ENCODE measurements at regions not wholly inside any gene's neighbourhood (a gene's known extent, or its start where the extent isn't known, plus 50 kb on each side); places are given as distances from the start of the nearest gene placed in this dataset.

- POLR2A ChIA-PET: no interaction called here
- Histone ChIP-seq H4K20me1 (ENCODE audit: control insufficient read depth, insufficient read depth) (no peaks in the 10 kb centered on the region), H3K9me3 (replicated peaks; ENCODE audit: control insufficient read depth, insufficient read depth, low read length) (no peaks in the 10 kb centered on the region), H3K79me2 (ENCODE audit: control insufficient read depth, insufficient read depth, low read length) (no peaks in the 10 kb centered on the region), H3K4me3 (no peak overlapping the region), H3K9ac (ENCODE audit: control insufficient read depth, insufficient read depth, low read length) (no peak overlapping the region), H3K27me3 (replicated peaks in 1 of 2; ENCODE audit: control insufficient read depth in 2 of 2, insufficient read depth in 2 of 2, low read length in 1 of 2) (no peaks in the 10 kb centered on the region; a peak in 1 of 4 replicates), H3K27ac (ENCODE audit: control insufficient read depth, insufficient read depth) (no peak overlapping the region), H3K4me2 (ENCODE audit: control insufficient read depth, insufficient read depth) (no peak overlapping the region), H2AFZ (ENCODE audit: control insufficient read depth, low read depth, low read length) (no peak overlapping the region), H3K36me3 (ENCODE audit: control insufficient read depth in 2 of 2, insufficient read depth in 2 of 2, low read length in 1 of 2) (no peaks in the 10 kb centered on the region), H3K4me1 (ENCODE audit: control insufficient read depth, insufficient read depth, low read length) (no peaks in the 10 kb centered on the region)
- no peak for DNase-seq (ENCODE audit: low read depth, low spot score)
- intact Hi-C loops (cut with micrococcal nuclease; ENCODE audit: unreplicated experiment): no loop called here
- TF ChIP-seq MXI1 (IDR thresholded peaks at IDR 0.05; ENCODE audit: low read depth, low read length): no peak
- TF ChIP-seq IKZF1 (conservative IDR thresholded peaks at IDR 0.05): no peak
- TF ChIP-seq RB1 (IDR thresholded peaks at IDR 0.05; ENCODE audit: borderline replicate concordance): no peak
- no peak for TF ChIP-seq NFYA (IDR thresholded peaks at IDR 0.05; ENCODE audit: borderline replicate concordance, low read depth, low read length)
- no peak for TF ChIP-seq ZNF217 (IDR thresholded peaks at IDR 0.05)
- no peak for TF ChIP-seq E4F1 (IDR thresholded peaks at IDR 0.05; ENCODE audit: borderline replicate concordance, partially characterized antibody)
- TF ChIP-seq RUNX3 (IDR thresholded peaks at IDR 0.05; ENCODE audit: low read length): no peak
- no peak for TF ChIP-seq STAT3 (IDR thresholded peaks at IDR 0.05; ENCODE audit: low read depth, low read length)
- no peak for TF ChIP-seq BACH1 (IDR thresholded peaks at IDR 0.05; ENCODE audit: borderline replicate concordance)
- TF ChIP-seq, protein P1, sequence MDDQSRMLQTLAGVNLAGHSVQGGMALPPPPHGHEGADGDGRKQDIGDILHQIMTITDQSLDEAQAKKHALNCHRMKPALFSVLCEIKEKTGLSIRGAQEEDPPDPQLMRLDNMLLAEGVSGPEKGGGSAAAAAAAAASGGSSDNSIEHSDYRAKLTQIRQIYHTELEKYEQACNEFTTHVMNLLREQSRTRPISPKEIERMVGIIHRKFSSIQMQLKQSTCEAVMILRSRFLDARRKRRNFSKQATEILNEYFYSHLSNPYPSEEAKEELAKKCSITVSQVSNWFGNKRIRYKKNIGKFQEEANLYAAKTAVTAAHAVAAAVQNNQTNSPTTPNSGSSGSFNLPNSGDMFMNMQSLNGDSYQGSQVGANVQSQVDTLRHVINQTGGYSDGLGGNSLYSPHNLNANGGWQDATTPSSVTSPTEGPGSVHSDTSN (IDR thresholded peaks at IDR 0.05; ENCODE audit: insufficient replicate concordance, low read depth, low read length): no peak
- TF ChIP-seq BRCA1 (IDR thresholded peaks at IDR 0.05; ENCODE audit: low read depth, low read length): no peak
- TF ChIP-seq, protein P2, sequence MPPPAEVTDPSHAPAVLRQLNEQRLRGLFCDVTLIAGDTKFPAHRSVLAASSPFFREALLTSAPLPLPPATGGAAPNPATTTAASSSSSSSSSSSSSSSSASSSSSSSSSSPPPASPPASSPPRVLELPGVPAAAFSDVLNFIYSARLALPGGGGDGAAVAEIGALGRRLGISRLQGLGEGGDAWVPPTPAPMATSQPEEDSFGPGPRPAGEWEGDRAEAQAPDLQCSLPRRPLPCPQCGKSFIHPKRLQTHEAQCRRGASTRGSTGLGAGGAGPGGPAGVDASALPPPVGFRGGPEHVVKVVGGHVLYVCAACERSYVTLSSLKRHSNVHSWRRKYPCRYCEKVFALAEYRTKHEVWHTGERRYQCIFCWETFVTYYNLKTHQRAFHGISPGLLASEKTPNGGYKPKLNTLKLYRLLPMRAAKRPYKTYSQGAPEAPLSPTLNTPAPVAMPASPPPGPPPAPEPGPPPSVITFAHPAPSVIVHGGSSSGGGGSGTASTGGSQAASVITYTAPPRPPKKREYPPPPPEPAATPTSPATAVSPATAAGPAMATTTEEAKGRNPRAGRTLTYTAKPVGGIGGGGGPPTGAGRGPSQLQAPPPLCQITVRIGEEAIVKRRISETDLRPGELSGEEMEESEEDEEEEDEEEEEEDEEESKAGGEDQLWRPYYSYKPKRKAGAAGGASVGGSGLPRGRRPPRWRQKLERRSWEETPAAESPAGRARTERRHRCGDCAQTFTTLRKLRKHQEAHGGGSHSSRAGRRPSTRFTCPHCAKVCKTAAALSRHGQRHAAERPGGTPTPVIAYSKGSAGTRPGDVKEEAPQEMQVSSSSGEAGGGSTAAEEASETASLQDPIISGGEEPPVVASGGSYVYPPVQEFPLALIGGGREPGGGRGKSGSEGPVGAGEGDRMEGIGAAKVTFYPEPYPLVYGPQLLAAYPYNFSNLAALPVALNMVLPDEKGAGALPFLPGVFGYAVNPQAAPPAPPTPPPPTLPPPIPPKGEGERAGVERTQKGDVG (CRISPR knock-in tag; IDR thresholded peaks at IDR 0.05): no peak
- no peak for TF ChIP-seq ASH2L (IDR thresholded peaks at IDR 0.05; ENCODE audit: borderline replicate concordance, low read depth)
- in situ Hi-C loops (cut with MboI): no loop called here
- SMC1A ChIA-PET (ENCODE audit: uncharacterized antibody, unreplicated experiment): no interaction called here
- WGBS (ENCODE audit: insufficient coverage, insufficient replicate concordance, low lambda C conversion rate, missing lambda C conversion rate): 24% methylated on average over 2 of the region's 2 CpGs
- CTCF ChIA-PET: interaction anchor here (1.6 kb wide), 1 partner anchor 9 kb away, joined by 8 read pairs; no protein-coding TSS in a partner anchor
- RAD21 ChIA-PET (ENCODE audit: unreplicated experiment): no interaction called here
- FAIRE-seq: no peak
- ATAC-seq: no peak
- no TSS peak for BruUV-seq (replicated peaks)
Observed at GRCh38 chr2:13015532-13016320, 299.0 kb downstream of the TRIB2 start.
